ENCODE measurements at regions not wholly inside any gene's neighbourhood (a gene's known extent, or its start where the extent isn't known, plus 50 kb on each side); places are given as distances from the start of the nearest gene placed in this dataset.

- no peaks in the 10 kb centered on the region for H3K27me3 ChIP-seq
- H3K9me3 ChIP-seq (ENCODE audit: low read depth): no peaks in the 10 kb centered on the region
- H3K4me1 ChIP-seq (ENCODE audit: insufficient read depth): peaks cover 5% of the 10 kb centered on the region
- H4K20me1 ChIP-seq (ENCODE audit: insufficient read depth, poor library complexity, severe bottlenecking): no peaks in the 10 kb centered on the region
- H3K36me3 ChIP-seq (replicated peaks; ENCODE audit: insufficient read depth, low read depth): no peaks in the 10 kb centered on the region
- no peak overlapping the region for H3K4me2 ChIP-seq
- no peaks in the 10 kb centered on the region for H3K79me2 ChIP-seq
- TF ChIP-seq CTCF (IDR thresholded peaks at IDR 0.05; ENCODE audit: poor library complexity) (no peak), EZH2phosphoT487 (IDR thresholded peaks at IDR 0.05; ENCODE audit: low read depth, severe bottlenecking, unreplicated experiment) (no peak), EZH2 (IDR thresholded peaks at IDR 0.05; ENCODE audit: borderline replicate concordance) (no peak)
- 85% methylated on average over 22 of the region's 22 CpGs for WGBS (ENCODE audit: low lambda C conversion rate, missing lambda C conversion rate)
- no peak overlapping the region for H3K4me3 ChIP-seq
- DNase-seq (ENCODE audit: low spot score): peak; percentile 48
- no peak overlapping the region for H2AFZ ChIP-seq
- no peaks in the 10 kb centered on the region for H3K9me2 ChIP-seq (replicated peaks; ENCODE audit: insufficient read depth)
- H3K27ac ChIP-seq: peak overlapping the region; percentile 37
Observed at GRCh38 chr5:139733698-139734538, 61.7 kb upstream of the PSD2 start.

GRCh38 chr5:139734539-139734916, 61.1 kb upstream of the PSD2 start:
- no peaks in the 10 kb centered on the region for H3K9me2 ChIP-seq (replicated peaks; ENCODE audit: insufficient read depth)
- H4K20me1 ChIP-seq (ENCODE audit: insufficient read depth, poor library complexity, severe bottlenecking): no peaks in the 10 kb centered on the region
- 86% methylated on average over 3 of the region's 3 CpGs for WGBS (ENCODE audit: low lambda C conversion rate, missing lambda C conversion rate)
- no peak overlapping the region for H3K4me2 ChIP-seq
- no peaks in the 10 kb centered on the region for H3K27me3 ChIP-seq
- H3K9me3 ChIP-seq (ENCODE audit: low read depth): no peaks in the 10 kb centered on the region
- H3K79me2 ChIP-seq: no peaks in the 10 kb centered on the region
- H3K4me1 ChIP-seq (ENCODE audit: insufficient read depth): peaks cover 10% of the 10 kb centered on the region
- no peak for DNase-seq (ENCODE audit: low spot score)
- H2AFZ ChIP-seq: no peak overlapping the region
- no peak for TF ChIP-seq EZH2phosphoT487 (IDR thresholded peaks at IDR 0.05; ENCODE audit: low read depth, severe bottlenecking, unreplicated experiment)
- no peak for TF ChIP-seq EZH2 (IDR thresholded peaks at IDR 0.05; ENCODE audit: borderline replicate concordance)
- TF ChIP-seq CTCF (IDR thresholded peaks at IDR 0.05; ENCODE audit: poor library complexity): no peak
- no peak overlapping the region for H3K4me3 ChIP-seq
- no peak overlapping the region for H3K27ac ChIP-seq
- no peaks in the 10 kb centered on the region for H3K36me3 ChIP-seq (replicated peaks; ENCODE audit: insufficient read depth, low read depth)

GRCh38 chr5:139738193-139739149, 57.1 kb upstream of the PSD2 start:
- 86% methylated on average over 15 of the region's 15 CpGs for WGBS (ENCODE audit: low lambda C conversion rate, missing lambda C conversion rate)
- TF ChIP-seq CTCF (IDR thresholded peaks at IDR 0.05; ENCODE audit: poor library complexity) (no peak), EZH2phosphoT487 (IDR thresholded peaks at IDR 0.05; ENCODE audit: low read depth, severe bottlenecking, unreplicated experiment) (no peak), EZH2 (IDR thresholded peaks at IDR 0.05; ENCODE audit: borderline replicate concordance) (no peak)
- no peaks in the 10 kb centered on the region for H3K27me3 ChIP-seq
- no peaks in the 10 kb centered on the region for H3K36me3 ChIP-seq (replicated peaks; ENCODE audit: insufficient read depth, low read depth)
- H4K20me1 ChIP-seq (ENCODE audit: insufficient read depth, poor library complexity, severe bottlenecking): no peaks in the 10 kb centered on the region
- no peak overlapping the region for H2AFZ ChIP-seq
- no peak for DNase-seq (ENCODE audit: low spot score)
- no peak overlapping the region for H3K4me2 ChIP-seq
- peaks cover 9% of the 10 kb centered on the region for H3K4me1 ChIP-seq (ENCODE audit: insufficient read depth)
- no peaks in the 10 kb centered on the region for H3K9me3 ChIP-seq (ENCODE audit: low read depth)
- H3K4me3 ChIP-seq: no peak overlapping the region
- no peaks in the 10 kb centered on the region for H3K9me2 ChIP-seq (replicated peaks; ENCODE audit: insufficient read depth)
- H3K27ac ChIP-seq: no peak overlapping the region
- H3K79me2 ChIP-seq: no peaks in the 10 kb centered on the region
